ENCODE measurements at regions not wholly inside any gene's neighbourhood (a gene's known extent, or its start where the extent isn't known, plus 50 kb on each side); places are given as distances from the start of the nearest gene placed in this dataset.

GRCh38 chr2:194750926-194751325 lies 906.1 kb upstream of the SLC39A10 start:
- Histone ChIP-seq H3K27ac (no peak overlapping the region), H3K27me3 (no peaks in the 10 kb centered on the region), H3K9me3 (no peaks in the 10 kb centered on the region), H3K4me1 (no peaks in the 10 kb centered on the region), H3K4me3 (replicated peaks in 1 of 3) (no peak overlapping the region), H3K36me3 (no peaks in the 10 kb centered on the region)
- 90 to 95% methylated on average over 4 of the region's 4 CpGs for WGBS, 2 donors
- TF ChIP-seq, protein P1, sequence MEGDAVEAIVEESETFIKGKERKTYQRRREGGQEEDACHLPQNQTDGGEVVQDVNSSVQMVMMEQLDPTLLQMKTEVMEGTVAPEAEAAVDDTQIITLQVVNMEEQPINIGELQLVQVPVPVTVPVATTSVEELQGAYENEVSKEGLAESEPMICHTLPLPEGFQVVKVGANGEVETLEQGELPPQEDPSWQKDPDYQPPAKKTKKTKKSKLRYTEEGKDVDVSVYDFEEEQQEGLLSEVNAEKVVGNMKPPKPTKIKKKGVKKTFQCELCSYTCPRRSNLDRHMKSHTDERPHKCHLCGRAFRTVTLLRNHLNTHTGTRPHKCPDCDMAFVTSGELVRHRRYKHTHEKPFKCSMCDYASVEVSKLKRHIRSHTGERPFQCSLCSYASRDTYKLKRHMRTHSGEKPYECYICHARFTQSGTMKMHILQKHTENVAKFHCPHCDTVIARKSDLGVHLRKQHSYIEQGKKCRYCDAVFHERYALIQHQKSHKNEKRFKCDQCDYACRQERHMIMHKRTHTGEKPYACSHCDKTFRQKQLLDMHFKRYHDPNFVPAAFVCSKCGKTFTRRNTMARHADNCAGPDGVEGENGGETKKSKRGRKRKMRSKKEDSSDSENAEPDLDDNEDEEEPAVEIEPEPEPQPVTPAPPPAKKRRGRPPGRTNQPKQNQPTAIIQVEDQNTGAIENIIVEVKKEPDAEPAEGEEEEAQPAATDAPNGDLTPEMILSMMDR (IDR thresholded peaks at IDR 0.05) = no peak
- no peak for TF ChIP-seq POLR2A (IDR thresholded peaks at IDR 0.05)
- no peak for DNase-seq
- intact Hi-C loops (cut with DNase I) = no loop called here

GRCh38 chr2:194745557-194746146 lies 911.4 kb upstream of the SLC39A10 start:
- Histone ChIP-seq H3K27me3 (no peaks in the 10 kb centered on the region), H3K4me3 (replicated peaks in 1 of 3) (no peak overlapping the region), H3K9me3 (no peaks in the 10 kb centered on the region), H3K36me3 (no peaks in the 10 kb centered on the region), H3K27ac (no peak overlapping the region), H3K4me1 (no peaks in the 10 kb centered on the region)
- DNase-seq = no peak
- TF ChIP-seq, protein P1 (IDR thresholded peaks at IDR 0.05) = no peak
- no peak for TF ChIP-seq POLR2A (IDR thresholded peaks at IDR 0.05)
- intact Hi-C loops (cut with DNase I) = no loop called here
- 52 to 63% methylated on average over 3 of the region's 3 CpGs for WGBS, 2 donors

GRCh38 chr2:194742706-194743105 lies 914.3 kb upstream of the SLC39A10 start:
- no peaks in the 10 kb centered on the region for H3K4me1 ChIP-seq
- no peaks in the 10 kb centered on the region for H3K9me3 ChIP-seq
- intact Hi-C loops (cut with DNase I) = no loop called here
- H3K27me3 ChIP-seq = no peaks in the 10 kb centered on the region
- no peak for DNase-seq
- no peak overlapping the region for H3K4me3 ChIP-seq (replicated peaks in 1 of 3)
- TF ChIP-seq, protein P1 (IDR thresholded peaks at IDR 0.05) = no peak
- TF ChIP-seq POLR2A (IDR thresholded peaks at IDR 0.05) = no peak
- no peak overlapping the region for H3K27ac ChIP-seq
- WGBS, 2 donors = 88 to 90% methylated on average over 2 of the region's 2 CpGs
- no peaks in the 10 kb centered on the region for H3K36me3 ChIP-seq

DNA sequence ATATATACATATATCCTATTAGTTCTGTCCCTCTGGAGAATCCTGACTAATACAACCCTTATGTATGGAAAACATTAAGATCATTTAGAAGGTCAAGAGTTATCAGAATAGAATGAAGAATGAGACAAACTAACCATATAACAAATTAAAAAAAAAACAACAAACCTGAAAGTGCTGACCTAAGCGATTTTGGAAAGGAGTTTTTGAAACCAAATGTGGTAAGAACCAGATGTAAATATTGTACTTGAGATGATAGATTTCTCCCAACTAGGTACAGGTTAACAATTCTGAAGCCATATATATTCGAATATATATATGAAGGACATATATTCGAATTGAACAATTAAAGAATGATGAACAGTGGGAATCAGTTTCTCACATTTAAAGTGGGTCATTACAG lies 917.8 kb upstream of the SLC39A10 start:
- intact Hi-C loops (cut with DNase I) = no loop called here
- Histone ChIP-seq H3K27me3 (no peaks in the 10 kb centered on the region), H3K27ac (no peak overlapping the region), H3K4me1 (no peaks in the 10 kb centered on the region), H3K9me3 (no peaks in the 10 kb centered on the region), H3K36me3 (no peaks in the 10 kb centered on the region), H3K4me3 (replicated peaks in 1 of 3) (no peak overlapping the region)
- TF ChIP-seq POLR2A (IDR thresholded peaks at IDR 0.05) = no peak
- TF ChIP-seq, protein P1 (IDR thresholded peaks at IDR 0.05) = no peak
- 88 to 89% methylated on average over 3 of the region's 3 CpGs for WGBS, 2 donors
- no peak for DNase-seq

- 58 to 76% methylated on average over 2 of the region's 2 CpGs for WGBS, 2 donors
- H3K27me3 ChIP-seq = no peaks in the 10 kb centered on the region
- TF ChIP-seq POLR2A (IDR thresholded peaks at IDR 0.05) = no peak
- TF ChIP-seq, protein P1 (IDR thresholded peaks at IDR 0.05) = no peak
- intact Hi-C loops (cut with DNase I) = no loop called here
- H3K9me3 ChIP-seq = no peaks in the 10 kb centered on the region
- no peak overlapping the region for H3K27ac ChIP-seq
- H3K4me1 ChIP-seq = no peaks in the 10 kb centered on the region
- no peak for DNase-seq
- H3K4me3 ChIP-seq (replicated peaks in 1 of 3) = no peak overlapping the region
- no peaks in the 10 kb centered on the region for H3K36me3 ChIP-seq
Measured at GRCh38 chr2:194735837-194736542, 921.0 kb upstream of the SLC39A10 start.
